Heart left ventricle (tissue), 13 donors: ENCODE measurements at regions not wholly inside any gene's neighbourhood (a gene's known extent, or its start where the extent isn't known, plus 50 kb on each side); places are given as distances from the start of the nearest gene placed in this dataset.

Source experiments
- POLR2A ChIP-seq, 2 donors: fragments of 450-650 bp; IDR thresholded peaks; one replicate each; pipeline ENCODE4 v1.6.1; 2017; ENCODE audit warnings: antibody characterized with exemption in 2 of 2, mild to moderate bottlenecking in 2 of 2, moderate library complexity in 2 of 2
- TF ChIP-seq, protein P1 (sequence below), 12 donors: fragments of 200-600 bp; sonication (generic) in 4 of 12; IDR thresholded peaks; one replicate each; pipeline versions ENCODE4 v1.5.0 to v1.8.0; 2018 to 2022; ENCODE audit warnings: antibody characterized with exemption in 12 of 12, mild to moderate bottlenecking in 5 of 12
- donor health status: ischemic (EF 13 %, LVEDD 7.1; RV severe dilation, severe dysfunction).
- donor health status: DM: no; HTN: yes; CAD: no.
- donor health status: DM: no; HTN: no; CAD: no.
- donor health status: ischemic (EF 25% LVEDD 6.9; RV normal size, moderate dysfunction).
- donor health status: ischemic (EF 25% LVEDD 5.7; RV mildly dilated, moderate dysfunction).
- donor health status: ischemic (EF 35%, LVEDD 5.7; RV mildly dilated, moderate dysfunction).
- donor health status: nonischemic (EF 11% LVEDD 7.7; RV severe dilation, severe dysfunction).
- donor health status: DM: yes; HTN: yes; CAD: no.
- donor health status: PGD.
- donor health status: ischemic (EF 29% LVEDD 5.4; RV normal size, mild dysfunction).
- donor health status: nonischemic (EF 23%, LVEDD 6.1; RV moderate dilation, normal function).

- TF ChIP-seq POLR2A (IDR thresholded peaks at IDR 0.05) = no peak
- TF ChIP-seq, protein P1, sequence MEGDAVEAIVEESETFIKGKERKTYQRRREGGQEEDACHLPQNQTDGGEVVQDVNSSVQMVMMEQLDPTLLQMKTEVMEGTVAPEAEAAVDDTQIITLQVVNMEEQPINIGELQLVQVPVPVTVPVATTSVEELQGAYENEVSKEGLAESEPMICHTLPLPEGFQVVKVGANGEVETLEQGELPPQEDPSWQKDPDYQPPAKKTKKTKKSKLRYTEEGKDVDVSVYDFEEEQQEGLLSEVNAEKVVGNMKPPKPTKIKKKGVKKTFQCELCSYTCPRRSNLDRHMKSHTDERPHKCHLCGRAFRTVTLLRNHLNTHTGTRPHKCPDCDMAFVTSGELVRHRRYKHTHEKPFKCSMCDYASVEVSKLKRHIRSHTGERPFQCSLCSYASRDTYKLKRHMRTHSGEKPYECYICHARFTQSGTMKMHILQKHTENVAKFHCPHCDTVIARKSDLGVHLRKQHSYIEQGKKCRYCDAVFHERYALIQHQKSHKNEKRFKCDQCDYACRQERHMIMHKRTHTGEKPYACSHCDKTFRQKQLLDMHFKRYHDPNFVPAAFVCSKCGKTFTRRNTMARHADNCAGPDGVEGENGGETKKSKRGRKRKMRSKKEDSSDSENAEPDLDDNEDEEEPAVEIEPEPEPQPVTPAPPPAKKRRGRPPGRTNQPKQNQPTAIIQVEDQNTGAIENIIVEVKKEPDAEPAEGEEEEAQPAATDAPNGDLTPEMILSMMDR (IDR thresholded peaks at IDR 0.05) = no peak
Observed at GRCh38 chr6:165835410-165835851, 172.4 kb upstream of the PDE10A start.
